ENCODE measurements at regions not wholly inside any gene's neighbourhood (a gene's known extent, or its start where the extent isn't known, plus 50 kb on each side); places are given as distances from the start of the nearest gene placed in this dataset.

- ChIA-PET CTCF (no interaction called here), POLR2A (no interaction called here)
- TF ChIP-seq ZBTB11 (tag by site-specific recombination; conservative IDR thresholded peaks at IDR 0.05; ENCODE audit: low read depth) (no peak), HOXD13 (CRISPR knock-in tag; IDR thresholded peaks at IDR 0.05; ENCODE audit: borderline replicate concordance) (no peak), ZNF830 (tag by site-specific recombination; IDR thresholded peaks at IDR 0.05; ENCODE audit: low read depth) (no peak), SP2 (tag by site-specific recombination; IDR thresholded peaks at IDR 0.05) (no peak), ZSCAN18 (tag by site-specific recombination; IDR thresholded peaks at IDR 0.05) (no peak), ELK4 (IDR thresholded peaks at IDR 0.05; ENCODE audit: borderline replicate concordance, low read depth, low read length) (no peak), ZNF670 (tag by site-specific recombination; IDR thresholded peaks at IDR 0.05; ENCODE audit: low read depth) (no peak), ZBTB48 (tag by site-specific recombination; IDR thresholded peaks at IDR 0.05) (no peak), ZNF629 (tag by site-specific recombination; IDR thresholded peaks at IDR 0.05) (no peak), ZNF202 (tag by site-specific recombination; IDR thresholded peaks at IDR 0.05; ENCODE audit: borderline replicate concordance) (no peak), ZNF394 (tag by site-specific recombination; IDR thresholded peaks at IDR 0.05; ENCODE audit: borderline replicate concordance) (no peak), PBX3 (CRISPR knock-in tag; IDR thresholded peaks at IDR 0.05) (no peak), ZBTB26 (tag by site-specific recombination; optimal IDR thresholded peaks at IDR 0.05) (no peak), YY2 (tag by site-specific recombination; IDR thresholded peaks at IDR 0.05) (no peak)
- no peaks in the 10 kb centered on the region for H3K4me1 ChIP-seq (ENCODE audit: control insufficient read depth, insufficient read depth, low read length)
- H3K36me3 ChIP-seq (ENCODE audit: control insufficient read depth in 2 of 2, insufficient read depth in 1 of 2, low read length in 2 of 2): no peaks in the 10 kb centered on the region
- no peaks in the 10 kb centered on the region for H3K9me3 ChIP-seq (ENCODE audit: control insufficient read depth, insufficient read depth, low read depth, low read length)
- no peak overlapping the region for H3K27ac ChIP-seq (ENCODE audit: extremely low read depth, low read depth, low read length)
- H3K4me3 ChIP-seq (ENCODE audit: low read depth, low read length): no peak overlapping the region
Observed at GRCh38 chr4:11165052-11165451, 263.6 kb downstream of the HS3ST1 start.

- no peaks in the 10 kb centered on the region for H3K4me1 ChIP-seq (ENCODE audit: control insufficient read depth, insufficient read depth, low read length)
- CTCF ChIA-PET: no interaction called here
Observed at GRCh38 chr4:11160288-11160687, 268.4 kb downstream of the HS3ST1 start.

More at GRCh38 chr4:11160288-11160687, 268.4 kb downstream of the HS3ST1 start:
- no peak overlapping the region for H3K27ac ChIP-seq (ENCODE audit: extremely low read depth, low read depth, low read length)
- TF ChIP-seq SCRT1 (tag by site-specific recombination; IDR thresholded peaks at IDR 0.05; ENCODE audit: borderline replicate concordance) (no peak), MEIS1 (CRISPR knock-in tag; IDR thresholded peaks at IDR 0.05; ENCODE audit: borderline replicate concordance) (no peak), ZBTB17 (tag by site-specific recombination; IDR thresholded peaks at IDR 0.05) (no peak), ZSCAN16 (tag by site-specific recombination; IDR thresholded peaks at IDR 0.05) (no peak), ZNF530 (tag by site-specific recombination; IDR thresholded peaks at IDR 0.05; ENCODE audit: low read depth) (no peak), ZNF785 (tag by site-specific recombination; IDR thresholded peaks at IDR 0.05) (no peak), ZSCAN5A (tag by site-specific recombination; IDR thresholded peaks at IDR 0.05) (no peak), ZNF132 (tag by site-specific recombination; IDR thresholded peaks at IDR 0.05; ENCODE audit: borderline replicate concordance) (no peak), OVOL3 (tag by site-specific recombination; IDR thresholded peaks at IDR 0.05) (no peak), ZNF544 (tag by site-specific recombination; IDR thresholded peaks at IDR 0.05) (no peak), ZNF214 (tag by site-specific recombination; IDR thresholded peaks at IDR 0.05; ENCODE audit: borderline replicate concordance) (no peak), BCL11B (tag by site-specific recombination; IDR thresholded peaks at IDR 0.05; ENCODE audit: low read depth) (no peak), ZNF19 (tag by site-specific recombination; IDR thresholded peaks at IDR 0.05; ENCODE audit: low read depth) (no peak)
- H3K9me3 ChIP-seq (ENCODE audit: control insufficient read depth, insufficient read depth, low read depth, low read length): no peaks in the 10 kb centered on the region
- H3K36me3 ChIP-seq (ENCODE audit: control insufficient read depth in 2 of 2, insufficient read depth in 1 of 2, low read length in 2 of 2): no peaks in the 10 kb centered on the region
- H3K4me3 ChIP-seq (ENCODE audit: low read depth, low read length): no peak overlapping the region
- POLR2A ChIA-PET: no interaction called here
